Activated naive CD4-positive, alpha-beta T cell treated with anti-CD3 and anti-CD28 coated beads, Interleukin-2, amount 10 ng/mL, durations not matched to agents 7 days and 5 days (primary cell): ENCODE measurements at regions not wholly inside any gene's neighbourhood (a gene's known extent, or its start where the extent isn't known, plus 50 kb on each side); places are given as distances from the start of the nearest gene placed in this dataset.

Source experiments
- CTCF ChIA-PET: fragments of 350-600 bp; sonication (Branson Sonifier 250); formaldehyde crosslinking; loops from one replicate; lab custom pipeline; 2021; ENCODE audit warnings: antibody characterized with exemption; lab: Charles Lee
- DNase-seq: peaks from one replicate; pipeline ENCODE4 v3.0.0-alpha.2; 2020
- H3K27ac Mint-ChIP-seq: one replicate; pipeline ENCODE4 v1.8.0; 2021; ENCODE audit warnings: mild to moderate bottlenecking, moderate library complexity, mixed read lengths
- H3K27me3 Mint-ChIP-seq: one replicate; pipeline ENCODE4 v1.8.0; 2021; ENCODE audit warnings: mild to moderate bottlenecking, mixed read lengths
- H3K36me3 Mint-ChIP-seq: one replicate; pipeline ENCODE4 v1.8.0; 2021; ENCODE audit warnings: mixed read lengths
- H3K4me1 Mint-ChIP-seq: one replicate; pipeline ENCODE4 v1.8.0; 2021; ENCODE audit warnings: mixed read lengths
- H3K4me3 Mint-ChIP-seq: one replicate; pipeline ENCODE4 v1.8.0; 2021; ENCODE audit warnings: mild to moderate bottlenecking, moderate library complexity, mixed read lengths
- H3K9me3 Mint-ChIP-seq: one replicate; pipeline ENCODE4 v1.8.0; 2021; ENCODE audit warnings: mixed read lengths

GRCh38 chr2:156675896-156676295, 239.7 kb downstream of the GPD2 start:
- no peaks in the 10 kb centered on the region for H3K9me3 Mint-ChIP-seq
- no peaks in the 10 kb centered on the region for H3K36me3 Mint-ChIP-seq
- no peak overlapping the region for H3K27ac Mint-ChIP-seq
- no peak overlapping the region for H3K4me3 Mint-ChIP-seq
- peaks cover 4% of the 10 kb centered on the region for H3K27me3 Mint-ChIP-seq
- CTCF ChIA-PET, result no interaction called here
- no peaks in the 10 kb centered on the region for H3K4me1 Mint-ChIP-seq
- DNase-seq, result no peak

GRCh38 chr2:156679820-156680219, 243.6 kb downstream of the GPD2 start:
- Mint-ChIP-seq H3K4me1 (no peaks in the 10 kb centered on the region), H3K36me3 (no peaks in the 10 kb centered on the region), H3K27ac (no peak overlapping the region), H3K4me3 (no peak overlapping the region), H3K9me3 (no peaks in the 10 kb centered on the region), H3K27me3 (peaks cover 2% of the 10 kb centered on the region)
- no peak for DNase-seq
- CTCF ChIA-PET, result no interaction called here

DNA sequence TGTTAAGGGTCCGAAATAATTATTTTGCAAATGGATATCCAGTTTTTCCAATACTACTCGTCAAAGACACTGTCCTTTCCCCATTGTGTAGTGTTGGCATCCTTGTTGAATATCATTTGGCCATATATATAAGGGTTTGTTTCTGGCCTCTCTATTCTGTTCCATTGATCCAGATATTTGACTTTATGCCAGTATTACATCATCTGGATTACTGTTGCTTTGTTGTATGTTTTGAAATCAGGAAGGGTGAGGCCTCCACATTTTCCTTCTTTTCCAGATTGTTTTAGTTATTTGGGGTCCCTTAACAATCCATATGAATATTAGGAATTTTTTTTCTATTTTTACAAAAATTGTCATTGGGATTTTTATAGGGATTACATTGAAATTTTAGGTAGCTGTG, 244.1 kb downstream of the GPD2 start:
- no peaks in the 10 kb centered on the region for H3K9me3 Mint-ChIP-seq
- CTCF ChIA-PET, result no interaction called here
- no peak overlapping the region for H3K27ac Mint-ChIP-seq
- H3K4me1 Mint-ChIP-seq, result no peaks in the 10 kb centered on the region
- H3K36me3 Mint-ChIP-seq, result no peaks in the 10 kb centered on the region
- no peaks in the 10 kb centered on the region for H3K27me3 Mint-ChIP-seq
- no peak for DNase-seq
- no peak overlapping the region for H3K4me3 Mint-ChIP-seq

- Mint-ChIP-seq H3K27ac (no peak overlapping the region), H3K27me3 (no peaks in the 10 kb centered on the region), H3K4me3 (no peak overlapping the region), H3K36me3 (no peaks in the 10 kb centered on the region), H3K4me1 (no peaks in the 10 kb centered on the region), H3K9me3 (no peaks in the 10 kb centered on the region)
- DNase-seq, result no peak
- CTCF ChIA-PET, result no interaction called here
Observed at GRCh38 chr2:156687126-156687525, 250.9 kb downstream of the GPD2 start.

DNA sequence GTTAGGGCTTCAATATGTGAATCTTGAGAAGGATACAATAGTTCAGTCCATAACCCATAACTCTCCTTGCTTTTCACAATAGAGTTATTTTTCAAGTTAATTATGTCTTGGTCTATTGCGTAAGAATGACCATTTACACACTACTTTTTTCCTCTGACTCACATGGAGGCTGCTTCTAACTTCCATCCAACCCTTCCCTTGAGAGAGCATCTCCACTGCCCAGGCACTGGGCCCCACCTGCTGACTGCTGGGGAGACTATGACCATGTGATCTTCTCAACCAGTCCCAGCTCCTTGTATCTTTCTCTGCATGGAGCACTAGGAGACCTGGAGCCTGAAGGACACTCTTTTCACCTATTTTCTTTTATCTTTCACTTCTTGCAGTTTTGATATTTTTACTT, 251.5 kb downstream of the GPD2 start:
- Mint-ChIP-seq H3K4me3 (no peak overlapping the region), H3K27me3 (no peaks in the 10 kb centered on the region), H3K9me3 (no peaks in the 10 kb centered on the region), H3K27ac (no peak overlapping the region), H3K36me3 (no peaks in the 10 kb centered on the region), H3K4me1 (no peaks in the 10 kb centered on the region)
- CTCF ChIA-PET, result no interaction called here
- DNase-seq, result no peak

DNA sequence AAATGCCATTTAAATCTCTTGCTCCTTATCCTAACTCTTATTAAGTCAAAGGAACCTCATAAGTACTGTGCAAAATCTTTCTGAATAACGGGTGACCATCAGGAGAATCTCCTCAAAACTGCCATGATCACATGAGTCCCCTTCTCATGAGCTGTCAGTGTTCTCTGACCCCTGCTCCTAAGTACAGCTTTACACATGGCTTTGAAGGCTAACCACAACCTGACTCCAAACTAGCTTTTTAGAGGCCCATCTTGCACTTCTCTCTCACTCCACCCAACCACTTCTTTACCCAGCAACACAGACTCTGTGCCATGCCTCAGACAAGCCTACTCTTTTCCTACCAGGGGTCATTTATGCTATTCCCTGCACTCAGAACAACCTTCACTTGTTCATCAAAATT, 253.8 kb downstream of the GPD2 start:
- no peak overlapping the region for H3K27ac Mint-ChIP-seq
- no peak overlapping the region for H3K4me3 Mint-ChIP-seq
- CTCF ChIA-PET, result no interaction called here
- H3K4me1 Mint-ChIP-seq, result no peaks in the 10 kb centered on the region
- no peaks in the 10 kb centered on the region for H3K27me3 Mint-ChIP-seq
- no peaks in the 10 kb centered on the region for H3K9me3 Mint-ChIP-seq
- DNase-seq, result no peak
- no peaks in the 10 kb centered on the region for H3K36me3 Mint-ChIP-seq

DNA sequence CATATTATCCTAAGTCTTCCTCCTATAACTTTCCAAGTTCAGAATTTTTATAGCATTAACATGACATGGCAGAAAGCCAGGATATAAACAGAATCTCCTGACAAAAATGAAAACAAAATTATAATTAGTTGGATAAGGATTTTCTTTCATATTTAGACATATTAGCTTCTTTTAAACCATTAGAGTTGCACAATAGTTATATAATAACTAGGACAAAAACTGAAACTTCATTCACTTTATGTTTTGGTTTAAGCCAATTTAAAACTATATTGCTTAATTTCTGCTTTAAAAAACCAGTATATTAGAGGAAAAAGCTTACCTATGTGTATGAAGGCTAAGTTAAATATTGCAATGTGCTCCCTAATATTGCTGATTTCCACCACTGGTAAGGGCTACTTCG, 254.8 kb downstream of the GPD2 start:
- Mint-ChIP-seq H3K27ac (no peak overlapping the region), H3K9me3 (no peaks in the 10 kb centered on the region), H3K36me3 (no peaks in the 10 kb centered on the region), H3K27me3 (no peaks in the 10 kb centered on the region), H3K4me3 (no peak overlapping the region), H3K4me1 (no peaks in the 10 kb centered on the region)
- DNase-seq, result no peak
- CTCF ChIA-PET, result no interaction called here

DNA sequence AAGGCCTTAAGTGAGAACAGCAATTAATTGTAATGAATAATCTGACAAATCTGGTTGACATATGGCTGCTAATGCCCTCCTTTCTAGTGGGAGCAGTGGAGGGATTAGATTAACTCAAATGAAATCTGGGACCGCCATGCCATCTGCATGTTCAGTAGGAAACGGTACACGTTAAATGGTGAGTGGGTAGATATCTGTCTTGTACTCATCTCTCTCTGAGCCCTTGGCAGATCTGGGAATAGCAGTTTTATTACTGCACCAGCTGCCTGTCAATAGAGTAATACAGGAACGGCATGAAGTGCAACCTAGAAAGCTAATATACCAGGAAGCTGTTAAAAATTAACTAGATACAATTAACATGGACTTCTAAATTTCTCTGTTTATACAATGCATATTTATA, 258.8 kb downstream of the GPD2 start:
- DNase-seq, result no peak
- CTCF ChIA-PET, result no interaction called here
- H3K27ac Mint-ChIP-seq, result no peak overlapping the region
- no peaks in the 10 kb centered on the region for H3K9me3 Mint-ChIP-seq
- H3K4me3 Mint-ChIP-seq, result no peak overlapping the region
- H3K36me3 Mint-ChIP-seq, result no peaks in the 10 kb centered on the region
- no peaks in the 10 kb centered on the region for H3K27me3 Mint-ChIP-seq
- no peaks in the 10 kb centered on the region for H3K4me1 Mint-ChIP-seq

GRCh38 chr2:156695595-156695994, 259.4 kb downstream of the GPD2 start:
- H3K4me1 Mint-ChIP-seq, result no peaks in the 10 kb centered on the region
- no peak overlapping the region for H3K4me3 Mint-ChIP-seq

GRCh38 chr2:156697906-156698305, 261.7 kb downstream of the GPD2 start:
- no peak for DNase-seq

More at GRCh38 chr2:156695595-156695994, 259.4 kb downstream of the GPD2 start:
- Mint-ChIP-seq H3K27ac (no peak overlapping the region), H3K27me3 (no peaks in the 10 kb centered on the region), H3K9me3 (no peaks in the 10 kb centered on the region), H3K36me3 (no peaks in the 10 kb centered on the region)
- CTCF ChIA-PET, result no interaction called here
- DNase-seq, result no peak

GRCh38 chr2:156700681-156701080, 264.5 kb downstream of the GPD2 start:
- no peaks in the 10 kb centered on the region for H3K27me3 Mint-ChIP-seq
- H3K27ac Mint-ChIP-seq, result no peak overlapping the region
- H3K4me1 Mint-ChIP-seq, result no peaks in the 10 kb centered on the region
- CTCF ChIA-PET, result no interaction called here
- DNase-seq, result no peak
- H3K36me3 Mint-ChIP-seq, result no peaks in the 10 kb centered on the region
- no peaks in the 10 kb centered on the region for H3K9me3 Mint-ChIP-seq
- no peak overlapping the region for H3K4me3 Mint-ChIP-seq

More at GRCh38 chr2:156697906-156698305, 261.7 kb downstream of the GPD2 start:
- no peaks in the 10 kb centered on the region for H3K4me1 Mint-ChIP-seq
- no peaks in the 10 kb centered on the region for H3K9me3 Mint-ChIP-seq
- H3K36me3 Mint-ChIP-seq, result no peaks in the 10 kb centered on the region
- CTCF ChIA-PET, result no interaction called here
- H3K4me3 Mint-ChIP-seq, result no peak overlapping the region
- H3K27ac Mint-ChIP-seq, result no peak overlapping the region
- no peaks in the 10 kb centered on the region for H3K27me3 Mint-ChIP-seq

- no peaks in the 10 kb centered on the region for H3K36me3 Mint-ChIP-seq
- H3K4me1 Mint-ChIP-seq, result no peaks in the 10 kb centered on the region
- H3K4me3 Mint-ChIP-seq, result no peak overlapping the region
- H3K9me3 Mint-ChIP-seq, result no peaks in the 10 kb centered on the region
- CTCF ChIA-PET, result no interaction called here
- no peak overlapping the region for H3K27ac Mint-ChIP-seq
- DNase-seq, result no peak
- H3K27me3 Mint-ChIP-seq, result no peaks in the 10 kb centered on the region
Observed at GRCh38 chr2:156702541-156702940, 266.4 kb downstream of the GPD2 start.

- CTCF ChIA-PET, result no interaction called here
- DNase-seq, result no peak
- Mint-ChIP-seq H3K27me3 (no peaks in the 10 kb centered on the region), H3K36me3 (no peaks in the 10 kb centered on the region), H3K4me1 (no peaks in the 10 kb centered on the region), H3K9me3 (no peaks in the 10 kb centered on the region), H3K4me3 (no peak overlapping the region), H3K27ac (no peak overlapping the region)
Observed at GRCh38 chr2:156703642-156704041, 267.5 kb downstream of the GPD2 start.

DNA sequence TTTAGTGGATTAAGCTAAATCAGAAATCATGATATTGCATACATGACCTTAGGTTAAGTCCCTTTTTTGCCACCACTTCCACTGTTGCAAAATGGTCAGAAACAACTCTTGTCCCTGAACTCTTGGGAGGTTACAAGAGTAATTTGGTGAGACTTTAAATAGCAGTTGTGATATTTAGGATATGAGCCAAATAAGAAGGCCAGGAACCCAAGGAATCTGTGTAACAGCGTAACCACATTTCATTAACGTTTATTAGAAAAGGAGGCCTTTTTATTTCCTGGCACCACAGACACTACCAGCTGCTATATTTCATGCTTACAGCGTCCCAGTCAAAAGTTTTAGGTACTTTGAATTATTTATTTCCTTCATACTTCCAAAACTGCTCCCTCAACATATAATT, 268.0 kb downstream of the GPD2 start:
- no peak for DNase-seq
- Mint-ChIP-seq H3K27me3 (no peaks in the 10 kb centered on the region), H3K4me1 (no peaks in the 10 kb centered on the region), H3K36me3 (no peaks in the 10 kb centered on the region), H3K27ac (no peak overlapping the region), H3K4me3 (no peak overlapping the region), H3K9me3 (no peaks in the 10 kb centered on the region)
- CTCF ChIA-PET, result no interaction called here

DNA sequence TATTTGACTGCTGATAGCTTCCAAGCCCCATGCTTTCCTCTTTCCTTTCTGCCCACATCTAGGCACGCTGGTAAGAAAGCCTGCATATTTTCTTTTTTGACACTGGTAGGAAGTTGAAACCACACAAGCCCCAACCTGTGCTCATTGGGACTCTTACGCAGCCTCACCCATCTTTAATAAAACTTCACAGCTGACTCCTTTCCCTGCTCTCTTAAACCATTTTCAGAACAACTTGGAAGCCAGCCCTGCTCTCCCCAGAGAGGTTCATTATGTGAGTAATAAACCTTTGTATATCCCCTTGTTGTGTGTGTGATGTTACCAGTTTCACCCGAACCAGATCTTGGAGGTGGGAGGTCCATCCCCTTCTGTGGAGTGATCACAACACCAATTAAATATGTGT, 268.4 kb downstream of the GPD2 start:
- Mint-ChIP-seq H3K9me3 (no peaks in the 10 kb centered on the region), H3K27ac (no peak overlapping the region), H3K27me3 (no peaks in the 10 kb centered on the region), H3K4me3 (no peak overlapping the region), H3K4me1 (no peaks in the 10 kb centered on the region), H3K36me3 (no peaks in the 10 kb centered on the region)
- CTCF ChIA-PET, result no interaction called here
- no peak for DNase-seq

DNA sequence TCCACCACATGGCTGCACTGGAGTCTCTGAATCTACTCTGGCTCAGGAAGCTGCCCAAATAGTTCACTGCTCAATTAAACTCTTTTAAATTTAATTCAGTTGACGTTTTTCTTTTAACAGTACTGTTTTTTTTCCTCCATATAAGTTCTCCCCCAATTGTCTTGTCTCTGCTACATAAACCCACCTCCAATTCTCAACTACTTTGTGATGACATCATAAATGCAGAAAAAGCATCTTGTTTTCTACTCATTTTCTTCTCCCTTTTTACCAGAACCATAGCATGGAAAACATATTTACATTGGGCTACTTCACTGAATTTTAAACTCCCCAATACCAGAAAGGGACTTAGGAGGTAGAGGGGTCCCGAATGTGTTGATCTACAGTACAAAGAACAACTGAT, 270.4 kb downstream of the GPD2 start:
- Mint-ChIP-seq H3K36me3 (no peaks in the 10 kb centered on the region), H3K4me3 (no peak overlapping the region), H3K27me3 (no peaks in the 10 kb centered on the region), H3K4me1 (no peaks in the 10 kb centered on the region), H3K27ac (no peak overlapping the region), H3K9me3 (no peaks in the 10 kb centered on the region)
- CTCF ChIA-PET, result no interaction called here
- no peak for DNase-seq
